NB4 (cell line): ENCODE measurements at regions not wholly inside any gene's neighbourhood (a gene's known extent, or its start where the extent isn't known, plus 50 kb on each side); places are given as distances from the start of the nearest gene placed in this dataset.

Experiments used
- DNase-seq: peaks from one replicate; pipeline ENCODE4 v3.0.0; 2010; ENCODE audit warnings: low read depth
- H3K4me3 ChIP-seq: one replicate; pipeline ENCODE4 v1.5.1; 2011; ENCODE audit warnings: mild to moderate bottlenecking, low read depth, low read length, moderate library complexity
- MAX ChIP-seq: IDR thresholded peaks from 2 replicates; pipeline ENCODE4 v1.6.1; 2011; ENCODE audit warnings: low read depth, low read length
- MYC ChIP-seq: IDR thresholded peaks from 2 replicates; pipeline ENCODE4 v1.6.1; 2011; ENCODE audit warnings: low read depth, low read length
- POLR2A ChIP-seq: IDR thresholded peaks from 2 replicates; pipeline ENCODE4 v1.6.1; 2011; ENCODE audit warnings: mild to moderate bottlenecking; ENCODE audit not compliant: insufficient read length; ENCODE audit errors: extremely low read depth
- TF ChIP-seq, protein P1 (sequence below): IDR thresholded peaks from one replicate; pipeline ENCODE4 v1.5.1; 2012; ENCODE audit warnings: low read depth, low read length

- TF ChIP-seq MYC, result no peak
- no peak for TF ChIP-seq MAX
- TF ChIP-seq, protein P1, sequence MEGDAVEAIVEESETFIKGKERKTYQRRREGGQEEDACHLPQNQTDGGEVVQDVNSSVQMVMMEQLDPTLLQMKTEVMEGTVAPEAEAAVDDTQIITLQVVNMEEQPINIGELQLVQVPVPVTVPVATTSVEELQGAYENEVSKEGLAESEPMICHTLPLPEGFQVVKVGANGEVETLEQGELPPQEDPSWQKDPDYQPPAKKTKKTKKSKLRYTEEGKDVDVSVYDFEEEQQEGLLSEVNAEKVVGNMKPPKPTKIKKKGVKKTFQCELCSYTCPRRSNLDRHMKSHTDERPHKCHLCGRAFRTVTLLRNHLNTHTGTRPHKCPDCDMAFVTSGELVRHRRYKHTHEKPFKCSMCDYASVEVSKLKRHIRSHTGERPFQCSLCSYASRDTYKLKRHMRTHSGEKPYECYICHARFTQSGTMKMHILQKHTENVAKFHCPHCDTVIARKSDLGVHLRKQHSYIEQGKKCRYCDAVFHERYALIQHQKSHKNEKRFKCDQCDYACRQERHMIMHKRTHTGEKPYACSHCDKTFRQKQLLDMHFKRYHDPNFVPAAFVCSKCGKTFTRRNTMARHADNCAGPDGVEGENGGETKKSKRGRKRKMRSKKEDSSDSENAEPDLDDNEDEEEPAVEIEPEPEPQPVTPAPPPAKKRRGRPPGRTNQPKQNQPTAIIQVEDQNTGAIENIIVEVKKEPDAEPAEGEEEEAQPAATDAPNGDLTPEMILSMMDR, result no peak
- TF ChIP-seq POLR2A, result no peak
- no peak for DNase-seq
- no peak overlapping the region for H3K4me3 ChIP-seq
Measured at GRCh38 chr1:200471739-200472138, 61.9 kb upstream of the ZNF281 start.

DNA sequence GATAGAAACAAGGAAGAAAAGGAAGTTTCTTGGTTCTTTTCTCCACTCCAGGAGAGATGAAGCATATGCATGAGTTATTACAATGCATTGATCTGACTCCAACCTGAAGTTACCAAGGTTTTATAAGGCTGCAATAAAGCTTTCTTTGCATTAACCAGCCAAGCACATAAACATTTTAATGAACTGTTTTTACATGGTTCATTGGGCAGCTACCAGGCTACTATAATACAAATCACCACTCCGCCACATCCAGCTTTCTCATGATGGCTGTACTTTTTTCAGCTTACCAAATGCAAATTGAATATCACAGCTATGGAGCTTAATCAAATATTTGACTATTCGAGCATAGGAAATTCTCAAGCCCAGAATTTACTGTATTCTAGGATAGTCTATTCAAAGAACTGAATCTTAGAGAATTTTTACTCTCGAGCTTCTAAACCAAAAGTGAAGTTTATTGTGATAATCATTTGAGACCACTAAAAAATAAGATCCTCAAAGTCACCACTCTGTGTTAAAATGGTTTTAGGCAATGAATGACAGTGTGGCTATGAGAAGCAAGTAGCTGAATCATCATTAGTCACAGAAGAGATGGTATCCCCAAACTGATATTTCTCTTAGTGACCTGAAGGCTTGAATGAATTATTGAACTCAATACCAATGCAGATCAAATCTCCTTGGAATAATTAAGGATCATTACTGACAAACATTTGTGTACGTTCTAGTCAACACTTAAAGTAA lies 58.6 kb upstream of the ZNF281 start:
- H3K4me3 ChIP-seq, result no peak overlapping the region
- DNase-seq, result no peak
- TF ChIP-seq, protein P1, result no peak
- no peak for TF ChIP-seq MAX
- no peak for TF ChIP-seq MYC
- no peak for TF ChIP-seq POLR2A

GRCh38 chr1:200464784-200465400 lies 55.1 kb upstream of the ZNF281 start:
- no peak for DNase-seq
- no peak overlapping the region for H3K4me3 ChIP-seq
- TF ChIP-seq, protein P1, result no peak
- no peak for TF ChIP-seq POLR2A
